GM18505 (cell line): ENCODE measurements at regions not wholly inside any gene's neighbourhood (a gene's known extent, or its start where the extent isn't known, plus 50 kb on each side); places are given as distances from the start of the nearest gene placed in this dataset.
"Not testable (repeated sequence)": the region's sequence is repeated elsewhere in the genome, so short reads cannot be mapped to it uniquely, and the experiment has no call there.

Experiments used
- ATAC-seq: cut with Tn5 transposase; IDR thresholded peaks from one replicate; pipeline ENCODE4 v1.9.1; 2021; ENCODE audit not compliant: unreplicated experiment
- POLR2A ChIP-seq: IDR thresholded peaks from 4 replicates; pipeline ENCODE4 v1.6.1; 2011; ENCODE audit warnings: borderline replicate concordance; ENCODE audit not compliant: insufficient read depth, insufficient read length; ENCODE audit errors: extremely low read depth

- TF ChIP-seq POLR2A = no peak
- no peak for ATAC-seq
Observed at GRCh38 chr9:75438716-75439115, 350.4 kb downstream of the OSTF1 start.

- ATAC-seq = no peak
- TF ChIP-seq POLR2A = no peak
Observed at GRCh38 chr9:75440914-75441313, 352.6 kb downstream of the OSTF1 start.

GRCh38 chr9:75445144-75445543 is 356.8 kb downstream of the OSTF1 start:
- ATAC-seq = no peak
- TF ChIP-seq POLR2A = no peak

GRCh38 chr9:75447281-75447680 is 359.0 kb downstream of the OSTF1 start:
- no peak for ATAC-seq

GRCh38 chr9:75448281-75448680 is 360.0 kb downstream of the OSTF1 start:
- TF ChIP-seq POLR2A = no peak
- ATAC-seq = no peak

More at GRCh38 chr9:75447281-75447680, 359.0 kb downstream of the OSTF1 start:
- no peak for TF ChIP-seq POLR2A

GRCh38 chr9:75448955-75449354 is 360.6 kb downstream of the OSTF1 start:
- TF ChIP-seq POLR2A = no peak
- no peak for ATAC-seq

- TF ChIP-seq POLR2A = no peak
- no peak for ATAC-seq
Observed at GRCh38 chr9:75451045-75451444, 362.7 kb downstream of the OSTF1 start.

- ATAC-seq = no peak
- no peak for TF ChIP-seq POLR2A
Observed at GRCh38 chr9:75451505-75451904, 363.2 kb downstream of the OSTF1 start.

GRCh38 chr9:75452512-75452911 is 364.2 kb downstream of the OSTF1 start:
- TF ChIP-seq POLR2A = no peak
- no peak for ATAC-seq

- no peak for ATAC-seq
- TF ChIP-seq POLR2A = no peak
Observed at GRCh38 chr9:75454043-75454442, 365.7 kb downstream of the OSTF1 start.

- no peak for ATAC-seq
- TF ChIP-seq POLR2A = no peak
Observed at GRCh38 chr9:75454891-75455290, 366.6 kb downstream of the OSTF1 start.

GRCh38 chr9:75455444-75455921 is 367.2 kb downstream of the OSTF1 start:
- no peak for TF ChIP-seq POLR2A
- peak; percentile 98 for ATAC-seq

- no peak for ATAC-seq
- no peak for TF ChIP-seq POLR2A
Observed at GRCh38 chr9:75456698-75457097, 368.4 kb downstream of the OSTF1 start.

- ATAC-seq = no peak
- no peak for TF ChIP-seq POLR2A
Observed at GRCh38 chr9:75457474-75458011, 369.2 kb downstream of the OSTF1 start.

GRCh38 chr9:75459311-75459710 is 371.0 kb downstream of the OSTF1 start:
- ATAC-seq = not testable (repeated sequence)
